CD4-positive, alpha-beta T cell (primary cell): ENCODE measurements at regions not wholly inside any gene's neighbourhood (a gene's known extent, or its start where the extent isn't known, plus 50 kb on each side); places are given as distances from the start of the nearest gene placed in this dataset.

Experiments
- ATAC-seq: fragments of 200-7000 bp; cut with Tn5 transposase; one replicate; pipeline ENCODE4 v1.10.0; 2022; ENCODE audit warnings: mild to moderate bottlenecking; ENCODE audit not compliant: poor library complexity
- CTCF ChIA-PET: fragments of 350-600 bp; sonication (Branson Sonifier 250); formaldehyde crosslinking; loops from one replicate; lab custom pipeline; 2021; ENCODE audit warnings: antibody characterized with exemption, inconsistent platforms; lab: Charles Lee
- POLR2A ChIA-PET: fragments of 350-600 bp; sonication (Branson Sonifier 250); formaldehyde crosslinking; loops from one replicate; lab custom pipeline; 2021; ENCODE audit warnings: antibody characterized with exemption, inconsistent platforms; lab: Charles Lee
- DNase-seq, 14 experiments: peaks; one replicate each; pipeline ENCODE4 v3.0.0-alpha.2; 2013 to 2020; ENCODE audit warnings: mixed read lengths in 2 of 14
- H3K27ac ChIP-seq, 2 donors: one replicate each; pipeline versions ENCODE4 v1.5.1 to v1.7.0; 2013; ENCODE audit warnings: low read length in 2 of 2, low read depth in 1 of 2, mild to moderate bottlenecking in 1 of 2
- H3K27me3 ChIP-seq, 2 experiments: 1 replicate in 1 of 2; 2 replicates in 1 of 2; pipeline versions ENCODE4 v1.6.1 to v1.7.0; 2013; ENCODE audit warnings: low read length in 2 of 2, control low read depth in 1 of 2, mild to moderate bottlenecking in 1 of 2, moderate library complexity in 1 of 2; ENCODE audit not compliant: insufficient read depth in 2 of 2, control insufficient read depth in 1 of 2
- H3K36me3 ChIP-seq: one replicate; pipeline ENCODE4 v1.6.1; 2013; ENCODE audit warnings: low read length, control low read depth; ENCODE audit not compliant: insufficient read depth
- H3K4me1 ChIP-seq: one replicate; pipeline ENCODE4 v1.6.1; 2013; ENCODE audit warnings: low read length, control low read depth; ENCODE audit not compliant: insufficient read depth
- H3K4me3 ChIP-seq: one replicate; pipeline ENCODE4 v1.5.1; 2013; ENCODE audit warnings: mild to moderate bottlenecking, low read length, moderate library complexity
- H3K9me3 ChIP-seq, 2 experiments: 1 replicate in 1 of 2; 2 replicates in 1 of 2; pipeline versions ENCODE4 v1.6.1 to v1.7.0; 2013; ENCODE audit warnings: low read length in 2 of 2, mild to moderate bottlenecking in 2 of 2, control low read depth in 1 of 2, moderate library complexity in 1 of 2; ENCODE audit not compliant: control insufficient read depth in 1 of 2, insufficient read depth in 1 of 2
- H3K27ac Mint-ChIP-seq: one replicate; pipeline ENCODE4 v1.8.0; 2020; ENCODE audit warnings: mixed read lengths
- H3K27me3 Mint-ChIP-seq: one replicate; pipeline ENCODE4 v1.8.0; 2021; ENCODE audit warnings: mixed read lengths
- H3K36me3 Mint-ChIP-seq: one replicate; pipeline ENCODE4 v1.8.0; 2021; ENCODE audit warnings: low read depth, mixed read lengths
- H3K4me1 Mint-ChIP-seq: one replicate; pipeline ENCODE4 v1.8.0; 2021; ENCODE audit warnings: low read depth, mixed read lengths
- H3K4me3 Mint-ChIP-seq: one replicate; pipeline ENCODE4 v1.8.0; 2020; ENCODE audit warnings: mild to moderate bottlenecking, mixed read lengths
- H3K9me3 Mint-ChIP-seq: one replicate; pipeline ENCODE4 v1.8.0; 2020; ENCODE audit warnings: mixed read lengths
- intact Hi-C, 2 experiments: fragments of 100-400 bp; cut with DNase I in 1 of 2; cut with micrococcal nuclease in 1 of 2; formaldehyde crosslinking; loops; one replicate each; pipeline versions ENCODE4 v1.15.1 to v1.9.0; 2023 to 2025; cut with DNase I, micrococcal nuclease
- TF ChIP-seq, protein P1 (sequence below): fragments of 200-600 bp; IDR thresholded peaks from one replicate; pipeline ENCODE4 v1.8.0; 2022; ENCODE audit warnings: antibody characterized with exemption, mild to moderate bottlenecking

DNA sequence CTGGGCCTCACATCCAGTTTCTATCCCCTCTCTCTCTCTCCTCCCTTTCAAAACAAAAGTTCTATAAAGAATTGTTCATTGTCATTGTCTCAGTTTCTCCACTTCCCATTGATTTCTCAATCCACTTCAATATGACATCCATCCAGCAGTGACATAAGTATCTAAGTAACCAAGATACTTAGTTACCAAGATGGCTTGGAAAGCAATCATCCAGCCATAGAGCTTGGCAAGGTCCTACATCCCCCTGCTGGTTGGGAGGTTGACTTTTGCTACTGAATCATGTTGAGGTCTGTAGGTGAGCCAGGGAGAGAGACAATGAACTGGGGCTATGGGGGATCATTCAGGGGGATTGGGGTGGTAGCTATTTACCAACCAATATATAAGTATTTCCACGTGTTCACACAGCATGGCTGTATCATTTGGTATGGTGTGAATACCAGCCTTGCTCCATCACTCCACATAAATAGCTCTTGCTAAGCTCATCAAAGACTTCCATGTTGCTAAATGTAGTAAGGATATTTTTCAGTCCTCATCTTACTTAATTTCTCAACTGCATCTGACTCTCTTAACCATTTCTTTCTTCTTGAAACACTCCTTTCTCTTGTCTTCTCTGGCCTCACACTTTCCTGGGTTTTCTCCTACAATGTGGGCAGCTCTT lies 58.8 kb upstream of the NTRK3 start:
- H3K4me1 Mint-ChIP-seq: no peaks in the 10 kb centered on the region
- ChIA-PET POLR2A (no interaction called here), CTCF (no interaction called here)
- Histone ChIP-seq H3K4me1 (no peaks in the 10 kb centered on the region), H3K4me3 (no peak overlapping the region), H3K27me3 (peaks cover 2 to 3% of the 10 kb centered on the region in 2 experiments), H3K36me3 (no peaks in the 10 kb centered on the region), H3K27ac (no peak overlapping the region), H3K9me3 (no peaks in the 10 kb centered on the region)
- intact Hi-C loops: no loop called here
- no peak overlapping the region for H3K4me3 Mint-ChIP-seq
- H3K27ac Mint-ChIP-seq: no peak overlapping the region
- peaks cover 29% of the 10 kb centered on the region for H3K27me3 Mint-ChIP-seq
- ATAC-seq (no peak), DNase-seq (no peak)
- H3K36me3 Mint-ChIP-seq: no peaks in the 10 kb centered on the region
- TF ChIP-seq, protein P1, sequence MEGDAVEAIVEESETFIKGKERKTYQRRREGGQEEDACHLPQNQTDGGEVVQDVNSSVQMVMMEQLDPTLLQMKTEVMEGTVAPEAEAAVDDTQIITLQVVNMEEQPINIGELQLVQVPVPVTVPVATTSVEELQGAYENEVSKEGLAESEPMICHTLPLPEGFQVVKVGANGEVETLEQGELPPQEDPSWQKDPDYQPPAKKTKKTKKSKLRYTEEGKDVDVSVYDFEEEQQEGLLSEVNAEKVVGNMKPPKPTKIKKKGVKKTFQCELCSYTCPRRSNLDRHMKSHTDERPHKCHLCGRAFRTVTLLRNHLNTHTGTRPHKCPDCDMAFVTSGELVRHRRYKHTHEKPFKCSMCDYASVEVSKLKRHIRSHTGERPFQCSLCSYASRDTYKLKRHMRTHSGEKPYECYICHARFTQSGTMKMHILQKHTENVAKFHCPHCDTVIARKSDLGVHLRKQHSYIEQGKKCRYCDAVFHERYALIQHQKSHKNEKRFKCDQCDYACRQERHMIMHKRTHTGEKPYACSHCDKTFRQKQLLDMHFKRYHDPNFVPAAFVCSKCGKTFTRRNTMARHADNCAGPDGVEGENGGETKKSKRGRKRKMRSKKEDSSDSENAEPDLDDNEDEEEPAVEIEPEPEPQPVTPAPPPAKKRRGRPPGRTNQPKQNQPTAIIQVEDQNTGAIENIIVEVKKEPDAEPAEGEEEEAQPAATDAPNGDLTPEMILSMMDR: no peak
- H3K9me3 Mint-ChIP-seq: no peaks in the 10 kb centered on the region

GRCh38 chr15:88312941-88313579 lies 56.5 kb upstream of the NTRK3 start:
- no peaks in the 10 kb centered on the region for H3K9me3 Mint-ChIP-seq
- intact Hi-C loops: no loop called here
- DNase-seq (no peak), ATAC-seq (no peak)
- Histone ChIP-seq H3K4me1 (no peaks in the 10 kb centered on the region), H3K4me3 (no peak overlapping the region), H3K9me3 (no peaks in the 10 kb centered on the region), H3K27me3 (peaks cover 2 to 3% of the 10 kb centered on the region in 2 experiments), H3K36me3 (no peaks in the 10 kb centered on the region), H3K27ac (no peak overlapping the region)
- CTCF ChIA-PET: no interaction called here
- no peak overlapping the region for H3K27ac Mint-ChIP-seq
- no peaks in the 10 kb centered on the region for H3K4me1 Mint-ChIP-seq
- TF ChIP-seq, protein P1: no peak
- H3K36me3 Mint-ChIP-seq: no peaks in the 10 kb centered on the region
- POLR2A ChIA-PET: no interaction called here
- H3K4me3 Mint-ChIP-seq: no peak overlapping the region
- H3K27me3 Mint-ChIP-seq: peaks cover 34% of the 10 kb centered on the region

DNA sequence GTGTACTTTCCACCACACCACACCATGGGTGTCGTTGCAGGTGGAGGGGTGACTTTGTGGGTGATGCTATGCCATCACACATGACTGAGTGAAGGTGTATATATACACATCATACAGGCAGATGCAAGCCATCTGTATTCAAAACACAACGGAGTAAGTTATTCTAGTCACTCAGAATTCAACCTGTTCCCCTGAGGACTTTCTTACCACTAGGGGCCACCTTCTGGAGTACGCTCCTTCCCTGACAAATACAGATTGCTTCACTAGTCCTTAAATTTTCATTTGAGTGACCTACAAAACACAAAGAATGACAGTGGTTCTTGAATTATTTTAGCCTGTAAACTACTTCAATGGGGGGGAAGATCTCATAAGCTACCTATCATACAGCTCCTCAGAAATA lies 52.8 kb upstream of the NTRK3 start:
- intact Hi-C loops: no loop called here
- Mint-ChIP-seq H3K9me3 (no peaks in the 10 kb centered on the region), H3K4me3 (no peak overlapping the region), H3K27ac (no peak overlapping the region), H3K4me1 (no peaks in the 10 kb centered on the region), H3K36me3 (no peaks in the 10 kb centered on the region), H3K27me3 (peaks cover 26% of the 10 kb centered on the region)
- ChIA-PET POLR2A (no interaction called here), CTCF (no interaction called here)
- no peaks in the 10 kb centered on the region for H3K4me1 ChIP-seq
- no peak overlapping the region for H3K27ac ChIP-seq
- DNase-seq: no peak
- TF ChIP-seq, protein P1: no peak
- no peak for ATAC-seq
- H3K9me3 ChIP-seq: no peaks in the 10 kb centered on the region
- peaks cover 2 to 6% of the 10 kb centered on the region in 2 experiments for H3K27me3 ChIP-seq
- H3K4me3 ChIP-seq: no peak overlapping the region
- no peaks in the 10 kb centered on the region for H3K36me3 ChIP-seq
